B cell (primary cell): ENCODE measurements at regions not wholly inside any gene's neighbourhood (a gene's known extent, or its start where the extent isn't known, plus 50 kb on each side); places are given as distances from the start of the nearest gene placed in this dataset.
"Not testable (repeated sequence)": the region's sequence is repeated elsewhere in the genome, so short reads cannot be mapped to it uniquely, and the experiment has no call there.

Experiments
- ATAC-seq: fragments of 200-7000 bp; cut with Tn5 transposase; one replicate; pipeline ENCODE4 v1.10.0; 2021; ENCODE audit warnings: low read depth, mild to moderate bottlenecking, moderate number of reproducible peaks, moderate library complexity
- CTCF ChIA-PET: fragments of 350-600 bp; sonication (Branson Sonifier 250); formaldehyde crosslinking; loops from one replicate; lab custom pipeline; 2021; ENCODE audit warnings: antibody characterized with exemption, inconsistent platforms; lab: Charles Lee
- POLR2A ChIA-PET: fragments of 350-600 bp; sonication (Branson Sonifier 250); formaldehyde crosslinking; loops from one replicate; lab custom pipeline; 2021; ENCODE audit warnings: antibody characterized with exemption; lab: Charles Lee
- DNase-seq: peaks from one replicate; pipeline ENCODE4 v3.0.0; 2013
- H2AFZ ChIP-seq: 2 replicates; pipeline ENCODE4 v1.6.1; 2012; ENCODE audit warnings: mild to moderate bottlenecking, low read depth, low read length; ENCODE audit not compliant: insufficient read depth, poor library complexity, severe bottlenecking
- H3K27ac ChIP-seq, 2 donors: 1 replicate in 1 of 2; 2 replicates in 1 of 2; pipeline ENCODE4 v1.5.1; 2012 to 2013; ENCODE audit warnings: low read length in 2 of 2, mild to moderate bottlenecking in 2 of 2, moderate library complexity in 1 of 2
- H3K27me3 ChIP-seq, 4 experiments: fragments of 200-600 bp in 1 of 4; sonication (generic) in 1 of 4; replicated peaks in 1 of 4; 1 replicate in 2 of 4; 2 replicates in 2 of 4; pipeline versions ENCODE4 v1.6.1 to v1.7.0; 2013 to 2016; ENCODE audit warnings: low read length in 3 of 4, mild to moderate bottlenecking in 2 of 4, mixed read lengths in 1 of 4, moderate library complexity in 1 of 4; ENCODE audit not compliant: insufficient read depth in 4 of 4, control insufficient read depth in 3 of 4; ENCODE audit errors: control extremely low read depth in 1 of 4
- H3K36me3 ChIP-seq, 2 experiments: replicated peaks in 1 of 2; 1 replicate in 1 of 2; 2 replicates in 1 of 2; pipeline versions ENCODE4 v1.6.1 to v1.7.1; 2013; ENCODE audit warnings: low read length in 1 of 2; ENCODE audit not compliant: insufficient read depth in 2 of 2, control insufficient read depth in 1 of 2; ENCODE audit errors: control extremely low read depth in 1 of 2, extremely low read depth in 1 of 2
- H3K4me1 ChIP-seq, 2 donors: fragments of 200-600 bp in 1 of 2; sonication (generic) in 1 of 2; 1 replicate in 1 of 2; 2 replicates in 1 of 2; pipeline versions ENCODE4 v1.5.1 to v1.6.1; 2013 to 2017; ENCODE audit warnings: low read length in 2 of 2; ENCODE audit not compliant: control insufficient read depth in 2 of 2, insufficient read depth in 2 of 2
- H3K4me2 ChIP-seq: replicated peaks from 2 replicates; pipeline ENCODE3; 2012; ENCODE audit warnings: mild to moderate bottlenecking, low read depth, low read length; ENCODE audit not compliant: poor library complexity, severe bottlenecking
- H3K4me3 ChIP-seq, 5 experiments: fragments of 200-600 bp in 1 of 5; sonication (generic) in 1 of 5; 1 replicate in 3 of 5; 2 replicates in 2 of 5; pipeline versions ENCODE4 v1.5.1 to v1.7.0; 2011 to 2016; ENCODE audit warnings: low read length in 4 of 5, mild to moderate bottlenecking in 4 of 5, low read depth in 2 of 5, control low read depth in 1 of 5, moderate library complexity in 1 of 5; ENCODE audit not compliant: insufficient read depth in 1 of 5; ENCODE audit errors: control extremely low read depth in 1 of 5, extremely low read depth in 1 of 5
- H3K79me2 ChIP-seq: fragments of 200-600 bp; sonication (generic); one replicate; pipeline ENCODE4 v1.6.0; 2016; ENCODE audit warnings: low read length; ENCODE audit not compliant: control insufficient read depth, insufficient read depth
- H3K9ac ChIP-seq: fragments of 200-600 bp; sonication (generic); 2 replicates; pipeline ENCODE4 v1.6.1; 2017; ENCODE audit warnings: mild to moderate bottlenecking, low read length, moderate library complexity
- H3K9me3 ChIP-seq, 3 donors: one replicate each; pipeline versions ENCODE4 v1.6.1 to v1.7.1; 2013; ENCODE audit warnings: low read length in 2 of 3; ENCODE audit not compliant: control insufficient read depth in 2 of 3, insufficient read depth in 1 of 3; ENCODE audit errors: control extremely low read depth in 1 of 3
- H4K20me1 ChIP-seq: 2 replicates; pipeline ENCODE4 v1.6.0; 2012; ENCODE audit warnings: mild to moderate bottlenecking, low read length; ENCODE audit not compliant: insufficient read depth, control insufficient read depth, poor library complexity, severe bottlenecking
- H3K27ac Mint-ChIP-seq: one replicate; pipeline ENCODE4 v1.8.0; 2021; ENCODE audit warnings: mixed read lengths
- H3K27me3 Mint-ChIP-seq: one replicate; pipeline ENCODE4 v1.8.0; 2021; ENCODE audit warnings: mixed read lengths
- H3K4me1 Mint-ChIP-seq: one replicate; pipeline ENCODE4 v1.8.0; 2021; ENCODE audit warnings: mixed read lengths
- H3K4me3 Mint-ChIP-seq: one replicate; pipeline ENCODE4 v1.8.0; 2021; ENCODE audit warnings: mixed read lengths
- H3K9me3 Mint-ChIP-seq: one replicate; pipeline ENCODE4 v1.8.0; 2022; ENCODE audit warnings: mixed read lengths; ENCODE audit not compliant: insufficient read depth
- CTCF ChIP-seq: fragments of 200-600 bp; IDR thresholded peaks from one replicate; pipeline ENCODE4 v1.8.0; 2022; ENCODE audit warnings: antibody characterized with exemption, mild to moderate bottlenecking
- EZH2 ChIP-seq: IDR thresholded peaks from 2 replicates; pipeline ENCODE4 v1.6.1; 2012; ENCODE audit warnings: borderline replicate concordance, low read depth, mild to moderate bottlenecking, moderate library complexity, low read length; ENCODE audit not compliant: insufficient read depth, poor library complexity, severe bottlenecking
- WGBS: methylation state at CpG from one replicate; pipeline ENCODE4 v1.1.5; 2013; ENCODE audit warnings: missing lambda C conversion rate; ENCODE audit not compliant: insufficient coverage; 5-methylcytosine and 5-hydroxymethylcytosine counted together
- intact Hi-C: fragments of 100-400 bp; cut with micrococcal nuclease; formaldehyde crosslinking; loops from one replicate; pipeline ENCODE4 v1.10.0; 2022

GRCh38 chr11:23797624-23798419 is 699.0 kb upstream of the LUZP2 start:
- TF ChIP-seq CTCF (no peak), EZH2 (no peak)
- Mint-ChIP-seq H3K4me3 (no peak overlapping the region), H3K27ac (no peak overlapping the region), H3K9me3 (no peaks in the 10 kb centered on the region), H3K4me1 (no peaks in the 10 kb centered on the region), H3K27me3 (no peaks in the 10 kb centered on the region)
- ATAC-seq (no peak), DNase-seq (no peak)
- Histone ChIP-seq H4K20me1 (no peaks in the 10 kb centered on the region), H3K27ac (no peak overlapping the region), H3K4me1 (no peaks in the 10 kb centered on the region), H3K4me3 (no peak overlapping the region), H3K36me3 (no peaks in the 10 kb centered on the region), H3K9ac (no peak overlapping the region), H3K4me2 (no peak overlapping the region), H2AFZ (no peak overlapping the region), H3K9me3 (no peaks in the 10 kb centered on the region), H3K79me2 (no peaks in the 10 kb centered on the region), H3K27me3 (no peaks in the 10 kb centered on the region)
- ChIA-PET POLR2A (no interaction called here), CTCF (no interaction called here)
- WGBS: 100% methylated on average over 2 of the region's 3 CpGs
- intact Hi-C loops: no loop called here

- H3K36me3 ChIP-seq, H3K4me2 ChIP-seq, H3K9ac ChIP-seq, H3K27ac ChIP-seq, H3K27me3 ChIP-seq, H4K20me1 ChIP-seq, intact Hi-C loops, H3K9me3 ChIP-seq, H3K27ac Mint-ChIP-seq, CTCF ChIA-PET, H3K9me3 Mint-ChIP-seq, H3K27me3 Mint-ChIP-seq, H3K4me3 Mint-ChIP-seq, H3K4me1 ChIP-seq, DNase-seq, POLR2A ChIA-PET, H3K4me3 ChIP-seq, H3K4me1 Mint-ChIP-seq, ATAC-seq, H2AFZ ChIP-seq, H3K79me2 ChIP-seq: not testable (repeated sequence)
- WGBS: no CpG with 5 or more reads among the region's 5 CpGs
Measured at GRCh38 chr11:23834306-23834705, 662.5 kb upstream of the LUZP2 start.
